A673 (cell line): ENCODE measurements at regions not wholly inside any gene's neighbourhood (a gene's known extent, or its start where the extent isn't known, plus 50 kb on each side); places are given as distances from the start of the nearest gene placed in this dataset.
"Not testable (repeated sequence)": the region's sequence is repeated elsewhere in the genome, so short reads cannot be mapped to it uniquely, and the experiment has no call there.

Experiments
- BruUV-seq: library from RNA; stranded (reverse); fragments of 400-500 nt; replicated peaks from 2 replicates; lab custom pipeline; 2021; lab: Mats Ljungman, UMichigan
- CTCF ChIA-PET: fragments of 300-600 bp; sonication (Branson Sonifier 250); formaldehyde crosslinking; loops from one replicate; lab custom pipeline; 2022; ENCODE audit warnings: antibody characterized with exemption; lab: Charles Lee
- POLR2A ChIA-PET: fragments of 300-600 bp; sonication (Branson Sonifier 250); formaldehyde crosslinking; loops from one replicate; lab custom pipeline; 2022; ENCODE audit warnings: antibody characterized with exemption; ENCODE audit not compliant: low non-redundant PET; lab: Charles Lee
- DNase-seq: peaks from one replicate; pipeline ENCODE4 v3.0.0-alpha.2; 2015; ENCODE audit warnings: low spot score
- H3K27ac ChIP-seq: fragments of 200-600 bp; sonication (generic); 2 replicates; pipeline ENCODE4 v1.5.1; 2016; ENCODE audit warnings: mixed run types, low read depth, mild to moderate bottlenecking, mixed read lengths, antibody characterized with exemption, low read length; ENCODE audit not compliant: poor library complexity, severe bottlenecking
- H3K27me3 ChIP-seq: fragments of 200-600 bp; sonication (generic); replicated peaks from 2 replicates; pipeline ENCODE4 v1.6.1; 2017; ENCODE audit warnings: mixed run types, low read depth, mild to moderate bottlenecking, mixed read lengths, antibody characterized with exemption, low read length; ENCODE audit not compliant: insufficient read depth, poor library complexity
- H3K36me3 ChIP-seq: fragments of 200-600 bp; sonication (generic); 2 replicates; pipeline ENCODE4 v1.6.1; 2016; ENCODE audit warnings: mixed run types, mild to moderate bottlenecking, mixed read lengths, antibody characterized with exemption, low read length; ENCODE audit not compliant: insufficient read depth, poor library complexity, severe bottlenecking
- H3K4me1 ChIP-seq: fragments of 200-600 bp; sonication (generic); 2 replicates; pipeline ENCODE4 v1.6.1; 2017; ENCODE audit warnings: mixed run types, mild to moderate bottlenecking, mixed read lengths, antibody characterized with exemption, low read length; ENCODE audit not compliant: insufficient read depth, poor library complexity, severe bottlenecking
- H3K4me3 ChIP-seq: fragments of 200-600 bp; sonication (generic); 2 replicates; pipeline ENCODE4 v1.5.1; 2016; ENCODE audit warnings: low read depth, mixed run types, mild to moderate bottlenecking, mixed read lengths, low read length; ENCODE audit not compliant: poor library complexity, severe bottlenecking
- H3K9me3 ChIP-seq: fragments of 200-600 bp; sonication (generic); 2 replicates; pipeline ENCODE4 v1.6.1; 2016; ENCODE audit warnings: mixed run types, low read depth, mild to moderate bottlenecking, mixed read lengths, antibody characterized with exemption, low read length; ENCODE audit not compliant: poor library complexity, severe bottlenecking
- CTCF ChIP-seq: fragments of 300-800, 200-600 bp; sonication (generic); conservative IDR thresholded peaks from 2 replicates; pipeline ENCODE4 v1.5.1; 2017; ENCODE audit warnings: low read depth, mild to moderate bottlenecking, antibody characterized with exemption, low read length, moderate library complexity, mixed read lengths
- EZH2 ChIP-seq: fragments of 200-600 bp; sonication (generic); IDR thresholded peaks from 2 replicates; pipeline ENCODE4 v1.6.1; 2017; ENCODE audit warnings: borderline replicate concordance, low read depth, mild to moderate bottlenecking, mixed read lengths, antibody characterized with exemption, low read length; ENCODE audit not compliant: poor library complexity, severe bottlenecking
- intact Hi-C: fragments of 100-400 bp; cut with micrococcal nuclease; formaldehyde crosslinking; loops from one replicate; pipeline ENCODE4 v1.10.0; 2022; ENCODE audit not compliant: unreplicated experiment

DNA sequence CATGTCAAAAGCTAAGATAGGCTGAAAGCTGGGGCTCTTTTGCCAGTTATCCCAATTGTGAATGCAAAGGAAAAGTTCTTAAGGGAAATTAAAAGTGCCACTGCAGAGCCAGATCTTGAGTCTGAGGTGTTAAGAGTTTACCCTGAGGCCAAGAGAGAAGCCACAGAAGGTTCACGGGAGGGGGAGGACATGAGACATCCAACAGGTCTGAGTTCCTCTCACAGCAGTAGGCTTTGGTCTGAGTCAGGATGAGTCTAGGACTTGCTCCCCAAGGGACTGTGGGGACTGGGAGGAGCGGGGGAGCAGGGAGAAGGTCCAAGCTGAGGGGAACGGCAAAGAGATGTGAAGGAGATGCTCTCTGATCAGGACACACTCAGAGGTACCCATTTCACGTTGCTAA is 411.2 kb upstream of the CAMK1G start:
- no peak for TF ChIP-seq CTCF
- TF ChIP-seq EZH2 = no peak
- no TSS peak for BruUV-seq
- no peak for DNase-seq

GRCh38 chr1:209172792-209173542 is 410.5 kb upstream of the CAMK1G start:
- BruUV-seq, POLR2A ChIA-PET, H3K27me3 ChIP-seq, H3K9me3 ChIP-seq, CTCF ChIA-PET, H3K27ac ChIP-seq, intact Hi-C loops, H3K4me1 ChIP-seq, H3K4me3 ChIP-seq, DNase-seq, H3K36me3 ChIP-seq: not testable (repeated sequence)

More for the DNA sequence above, 411.2 kb upstream of the CAMK1G start:
- intact Hi-C loops = no loop called here
- Histone ChIP-seq H3K4me1 (no peaks in the 10 kb centered on the region), H3K27ac (no peak overlapping the region), H3K4me3 (no peak overlapping the region), H3K36me3 (no peaks in the 10 kb centered on the region), H3K9me3 (no peaks in the 10 kb centered on the region), H3K27me3 (no peaks in the 10 kb centered on the region)
- ChIA-PET CTCF (no interaction called here), POLR2A (no interaction called here)

DNA sequence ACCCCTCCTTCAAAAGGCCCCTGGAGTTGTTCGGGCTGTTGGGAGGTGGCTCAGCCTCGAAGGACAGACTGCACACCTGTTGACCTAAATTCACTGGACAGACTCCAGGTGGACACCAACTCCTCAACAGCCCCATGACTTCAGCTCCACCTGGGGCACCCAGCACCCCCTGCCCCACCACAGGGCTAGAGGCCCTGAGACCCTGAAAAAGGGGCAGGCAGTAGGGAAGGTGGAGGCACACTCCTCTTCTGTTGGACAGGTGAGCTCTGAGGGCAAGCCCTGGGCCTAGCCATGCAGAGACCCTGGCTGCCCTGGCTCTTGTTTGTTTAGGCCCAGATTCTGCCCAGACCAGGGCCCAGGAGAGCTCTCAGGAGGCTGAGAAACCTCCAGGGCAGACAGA is 409.7 kb upstream of the CAMK1G start:
- H3K27me3 ChIP-seq, H3K4me3 ChIP-seq, H3K9me3 ChIP-seq, H3K27ac ChIP-seq, H3K4me1 ChIP-seq, H3K36me3 ChIP-seq, CTCF ChIA-PET, DNase-seq, POLR2A ChIA-PET, intact Hi-C loops, BruUV-seq: not testable (repeated sequence)

DNA sequence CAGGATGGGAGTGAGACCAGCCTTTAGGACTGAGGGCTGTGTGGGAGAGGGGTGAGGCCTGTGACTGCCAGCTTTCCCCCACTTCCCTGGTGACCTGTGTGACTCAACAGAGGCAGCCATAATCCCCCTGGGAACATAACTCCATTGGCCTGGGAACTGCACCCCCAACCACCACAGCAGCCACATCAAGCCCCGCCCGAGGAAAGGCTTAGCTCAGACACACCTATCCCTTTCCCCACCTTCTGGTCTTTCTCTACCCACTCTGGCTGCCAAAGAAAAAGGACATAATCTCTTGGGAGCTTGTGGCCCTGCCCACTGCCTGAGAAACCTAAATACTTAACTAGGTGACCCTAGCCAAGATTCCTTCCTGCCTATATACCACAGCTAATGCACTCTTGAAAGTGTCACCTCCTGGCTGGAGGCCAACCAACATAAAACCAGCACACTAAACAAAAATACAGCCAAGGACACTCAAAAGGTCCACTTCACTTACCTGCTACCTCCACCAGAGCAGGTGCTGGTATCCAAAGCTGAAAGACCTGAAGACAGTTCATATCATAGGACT is 406.6 kb upstream of the CAMK1G start:
- ChIA-PET POLR2A (no interaction called here), CTCF (no interaction called here)
- Histone ChIP-seq H3K27me3 (no peaks in the 10 kb centered on the region), H3K4me1 (no peaks in the 10 kb centered on the region), H3K4me3 (no peak overlapping the region), H3K27ac (no peak overlapping the region), H3K36me3 (no peaks in the 10 kb centered on the region), H3K9me3 (no peaks in the 10 kb centered on the region)
- TF ChIP-seq CTCF = no peak
- TF ChIP-seq EZH2 = no peak
- DNase-seq = no peak
- intact Hi-C loops = no loop called here
- no TSS peak for BruUV-seq
